ENCODE measurements at regions not wholly inside any gene's neighbourhood (a gene's known extent, or its start where the extent isn't known, plus 50 kb on each side); places are given as distances from the start of the nearest gene placed in this dataset.
A peak's percentile ranks its signal among the peaks of the same experiment; 100 is the strongest.
"Not testable (repeated sequence)": the region's sequence is repeated elsewhere in the genome, so short reads cannot be mapped to it uniquely, and the experiment has no call there.

DNA sequence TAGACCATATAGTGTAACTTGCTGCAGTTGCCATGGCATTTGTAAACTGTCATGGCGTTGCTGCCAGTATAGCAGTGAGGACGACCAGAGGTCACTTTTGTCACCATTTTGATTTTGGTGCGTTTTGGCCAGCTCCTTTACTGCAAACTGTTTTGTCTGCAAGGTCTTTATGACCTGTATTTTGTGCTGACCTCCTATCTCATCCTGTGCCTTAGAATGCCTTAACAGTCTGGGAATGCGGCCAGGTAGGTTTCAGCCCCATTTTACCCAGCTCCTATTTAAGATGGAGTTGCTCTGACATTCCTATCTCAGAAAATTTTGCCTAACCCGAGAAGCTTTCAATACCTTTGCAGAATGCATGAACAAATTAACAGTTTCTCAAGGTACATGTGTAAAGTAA, 914.4 kb upstream of the ACO1 start:
- no peak for DNase-seq

DNA sequence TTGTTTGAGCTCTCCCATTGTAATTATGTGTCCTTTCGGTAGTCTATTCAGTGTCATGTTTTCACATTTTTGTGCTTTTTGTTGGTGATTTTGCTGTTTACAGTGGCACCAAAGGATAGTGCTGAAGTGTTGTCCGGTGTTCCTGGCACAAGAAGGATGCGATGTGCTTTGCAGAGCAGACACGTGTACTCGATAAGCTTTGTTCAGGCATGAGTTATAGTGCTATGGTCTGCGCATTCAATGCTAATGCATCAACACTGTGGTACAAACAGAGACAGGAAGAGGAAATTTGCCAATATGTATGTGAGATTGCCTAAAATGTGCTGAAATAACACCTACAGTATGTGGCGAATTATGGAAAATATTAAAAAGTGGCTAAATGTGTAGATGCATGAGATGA, 913.4 kb upstream of the ACO1 start:
- DNase-seq: no peak

DNA sequence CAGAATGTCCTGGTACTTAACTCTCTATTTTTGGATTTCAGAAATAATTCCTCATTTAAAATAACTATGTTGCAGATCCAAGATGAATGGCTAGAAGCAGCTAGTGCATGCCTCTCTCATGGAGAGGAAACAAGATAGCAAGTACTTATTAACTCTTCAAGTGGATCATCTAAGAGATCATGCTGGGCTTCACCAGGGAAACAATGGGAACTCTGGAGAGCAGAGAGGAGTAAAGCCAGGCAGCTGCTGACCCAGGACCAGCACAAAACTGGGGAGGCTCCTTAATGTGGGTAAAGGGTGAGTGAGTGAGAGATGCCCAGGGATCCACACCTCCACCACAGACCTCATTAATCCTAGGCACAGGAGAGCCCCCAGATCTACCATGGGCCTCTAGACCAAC, 897.8 kb upstream of the ACO1 start:
- no peak for DNase-seq

DNA sequence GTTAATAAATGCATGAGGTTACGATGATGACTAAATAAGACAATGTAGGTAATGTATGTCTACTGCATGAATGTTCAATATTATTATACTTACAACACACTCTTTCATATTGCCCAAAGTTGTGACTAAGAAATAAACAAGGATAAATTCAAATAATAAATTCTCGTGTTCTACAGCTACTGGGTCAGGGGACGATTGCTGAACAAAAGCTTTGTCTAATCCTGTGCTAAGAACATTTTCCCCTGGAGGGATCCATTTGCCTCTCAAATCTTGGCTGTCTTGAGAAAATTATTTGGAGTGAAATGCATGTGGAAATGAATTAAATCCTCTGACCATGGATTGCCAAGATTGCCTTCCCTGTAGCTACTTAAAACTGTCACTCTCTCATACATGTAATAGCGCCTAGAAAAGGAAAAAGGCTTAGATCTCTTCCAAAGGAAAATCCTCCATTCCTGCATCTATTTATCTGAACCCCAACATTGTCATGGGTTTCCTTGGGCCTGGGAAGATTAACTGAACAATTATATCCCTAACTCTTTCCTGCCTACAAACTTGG, 893.8 kb upstream of the ACO1 start:
- no peak for DNase-seq

DNA sequence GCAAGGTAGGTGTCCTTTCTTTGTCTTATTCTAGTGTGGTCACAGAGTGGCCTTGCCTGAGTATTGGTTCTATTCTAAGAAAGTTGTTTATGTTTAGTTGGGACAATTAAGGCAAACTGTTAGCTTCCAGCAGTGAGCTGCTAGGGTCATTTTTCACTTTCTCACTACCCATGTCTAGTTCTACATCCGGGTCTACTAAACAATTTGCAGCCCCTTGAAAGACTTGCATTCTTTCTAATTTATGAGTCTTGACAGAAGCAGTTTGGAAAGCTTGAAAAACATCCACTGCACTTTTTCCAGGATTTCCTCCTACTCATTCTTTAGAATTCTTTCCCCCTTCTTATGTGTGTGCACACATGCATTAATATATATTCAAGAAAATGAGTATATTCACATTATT, 892.2 kb upstream of the ACO1 start:
- DNase-seq: no peak

DNA sequence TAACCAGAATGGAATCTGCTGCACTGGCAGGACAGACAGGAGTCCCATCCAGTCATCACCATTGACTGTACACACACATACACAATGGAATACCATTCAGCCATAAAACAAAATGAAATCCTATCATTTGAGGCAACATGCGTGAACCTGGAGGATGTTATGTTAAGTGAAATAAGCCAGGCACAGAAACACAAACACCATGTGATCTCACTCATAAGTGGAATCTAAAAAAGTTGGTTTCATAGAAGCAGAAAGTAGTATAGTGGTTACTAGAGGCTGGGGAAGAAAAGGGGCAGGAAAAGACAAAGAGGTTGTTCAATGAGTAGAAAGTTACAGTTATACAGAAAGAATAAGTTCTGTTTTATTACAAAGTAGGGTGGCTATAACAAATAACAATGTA, 884.0 kb upstream of the ACO1 start:
- DNase-seq: no peak

DNA sequence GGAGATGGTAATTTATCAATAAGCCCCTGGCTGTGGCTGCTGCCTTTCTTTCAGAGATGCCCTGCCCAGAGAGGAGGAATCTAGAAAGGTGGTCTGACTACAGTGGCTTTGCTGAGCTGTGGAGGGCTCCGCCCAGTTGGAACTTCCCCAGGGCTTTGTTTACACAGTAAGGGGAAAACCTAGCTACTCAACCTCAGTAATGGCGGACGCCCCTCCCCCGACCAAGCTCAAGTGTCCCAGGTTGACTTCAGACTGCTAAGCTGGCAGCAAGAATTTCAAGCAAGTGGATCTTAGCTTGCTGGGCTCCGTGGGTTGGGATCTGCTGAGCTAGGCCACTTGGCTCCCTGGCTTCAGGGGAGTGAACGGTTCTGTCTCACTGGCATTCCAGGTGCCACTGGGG, 865.4 kb upstream of the ACO1 start:
- no peak for DNase-seq

DNA sequence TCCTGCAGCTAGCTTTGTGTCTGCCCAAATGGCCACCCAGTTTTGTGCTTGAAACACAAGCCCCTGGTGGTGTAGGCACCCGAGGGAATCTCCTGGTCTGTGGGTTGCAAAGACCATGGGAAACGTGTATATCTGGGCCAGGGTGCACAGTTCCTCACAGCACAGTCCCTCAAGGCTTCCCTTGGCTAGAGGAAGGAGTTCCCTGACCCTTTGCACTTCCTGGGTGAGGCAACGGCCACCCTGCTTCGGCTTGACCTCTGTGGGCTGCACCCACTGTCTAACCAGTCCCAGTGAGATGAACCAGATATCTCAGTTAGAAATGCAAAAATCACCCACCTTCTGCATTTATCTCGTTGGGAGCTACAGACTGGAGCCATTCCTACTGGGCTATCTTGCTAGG, 865.0 kb upstream of the ACO1 start:
- no peak for DNase-seq

DNA sequence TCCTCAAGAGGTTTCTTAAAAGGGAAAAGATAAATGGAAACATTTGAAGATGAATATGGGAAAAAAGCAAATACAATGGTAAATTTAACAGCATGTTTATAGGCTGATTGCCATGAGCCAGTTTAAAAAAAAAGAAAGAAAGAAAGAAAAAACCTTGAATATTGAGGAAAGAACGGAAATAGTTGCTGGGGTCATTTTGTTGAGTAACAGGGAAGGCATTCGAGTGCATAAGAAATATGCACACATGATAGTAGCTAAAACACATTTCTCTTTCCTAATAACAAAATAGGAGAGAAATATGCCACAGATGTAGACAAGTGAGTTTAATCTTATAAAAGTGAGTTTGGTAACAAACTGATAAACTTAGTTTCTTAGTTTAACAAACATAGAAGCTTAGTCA, 864.6 kb upstream of the ACO1 start:
- DNase-seq: no peak

DNA sequence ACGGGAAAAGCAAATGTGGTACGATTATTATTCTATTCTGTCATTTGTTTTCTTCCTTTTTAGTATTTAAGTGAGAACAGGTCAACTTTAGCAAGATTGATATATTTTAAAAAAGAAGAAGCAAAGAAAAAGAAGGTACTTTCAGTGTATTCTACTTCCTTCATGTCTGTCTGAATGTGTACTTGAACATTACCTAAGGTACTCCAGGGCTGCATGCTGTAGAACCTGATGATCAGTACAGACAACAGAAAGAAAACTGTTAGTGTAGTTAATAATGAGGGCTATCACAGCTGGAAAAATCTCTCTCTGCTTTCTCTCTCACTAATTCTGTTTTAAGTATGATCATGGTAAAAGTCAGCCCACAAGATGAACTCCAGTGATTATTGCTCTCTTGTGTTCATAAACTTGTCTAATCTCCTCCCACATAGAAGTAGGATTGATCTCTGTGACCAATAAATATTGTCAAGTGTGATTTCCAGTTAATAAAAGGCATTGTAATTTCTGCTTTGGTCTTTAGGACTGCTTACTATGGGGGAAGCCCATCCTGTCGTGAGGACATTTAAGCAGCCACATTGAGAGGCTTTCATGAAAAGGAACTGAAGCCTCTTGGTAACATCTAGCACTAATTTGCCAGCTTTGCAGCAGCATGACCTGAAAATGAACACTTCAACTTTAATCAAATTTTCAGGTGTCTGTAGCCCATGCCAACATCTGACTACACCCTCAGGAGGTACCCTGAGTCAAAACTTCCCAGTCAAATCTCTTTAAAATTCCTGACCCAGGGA, 864.0 kb upstream of the ACO1 start:
- no peak for DNase-seq

DNA sequence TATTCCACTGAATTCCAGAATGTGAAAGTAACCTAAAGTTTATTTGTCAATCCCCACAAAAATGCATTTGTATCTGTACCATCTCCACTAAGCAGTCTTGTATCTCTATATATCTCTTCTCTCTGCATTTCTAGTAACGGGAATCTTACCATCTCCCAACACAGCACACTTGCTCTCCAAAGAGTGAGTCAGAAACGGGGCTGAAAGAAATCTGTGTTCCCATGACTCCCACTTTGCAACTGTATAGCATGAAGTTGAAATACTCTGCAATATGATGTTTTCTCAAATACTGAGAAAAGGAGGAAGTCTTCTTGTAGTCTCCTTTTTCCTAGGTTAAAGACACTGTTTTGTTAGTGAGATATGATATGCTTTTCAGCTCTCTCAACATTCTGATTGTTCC, 848.8 kb upstream of the ACO1 start:
- DNase-seq: no peak

DNA sequence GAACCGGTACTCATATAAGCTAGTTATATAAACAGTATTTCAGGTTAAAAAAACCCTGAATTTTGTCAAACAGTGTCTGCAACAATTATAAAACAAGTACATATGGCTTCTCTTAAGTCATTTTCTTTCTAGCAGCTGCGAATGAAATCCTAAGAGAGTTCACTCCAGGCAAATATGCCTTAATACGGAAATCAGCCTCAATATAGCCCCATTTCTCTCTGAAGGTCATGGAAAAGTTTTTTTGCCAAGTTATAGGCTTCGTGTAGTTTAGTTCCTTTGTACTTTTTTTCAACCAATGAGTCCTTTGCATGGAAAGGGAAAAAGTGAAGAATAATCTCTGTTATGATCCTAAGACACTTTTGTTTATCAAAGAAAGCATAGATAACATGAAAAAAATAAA, 848.0 kb upstream of the ACO1 start:
- DNase-seq: no peak

DNA sequence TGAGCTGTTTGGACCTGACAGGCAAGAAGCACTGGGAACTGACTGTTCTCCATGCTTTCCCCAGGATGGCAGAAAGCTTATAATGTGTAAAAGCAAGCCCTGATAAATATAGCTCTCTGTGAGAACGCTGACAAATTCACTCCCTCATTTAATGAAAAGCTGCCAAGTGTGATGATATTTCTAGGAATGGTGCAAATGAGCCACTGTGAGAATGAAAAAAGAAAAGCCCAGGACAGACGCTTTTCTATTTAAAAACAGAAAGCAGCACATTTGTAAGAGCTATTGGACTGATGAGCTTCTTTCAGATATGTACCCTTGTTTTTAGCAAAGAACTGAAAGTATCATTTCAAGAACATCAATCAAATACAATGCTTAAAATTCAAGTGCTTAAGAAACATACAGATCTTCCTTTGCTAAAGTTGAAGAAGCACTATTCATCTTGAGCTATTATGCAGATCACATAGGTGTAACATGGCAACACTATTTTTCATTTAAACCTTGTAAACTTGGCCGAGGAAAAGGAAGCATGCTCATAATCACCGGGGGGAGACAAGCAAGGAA, 842.6 kb upstream of the ACO1 start:
- DNase-seq: no peak

DNA sequence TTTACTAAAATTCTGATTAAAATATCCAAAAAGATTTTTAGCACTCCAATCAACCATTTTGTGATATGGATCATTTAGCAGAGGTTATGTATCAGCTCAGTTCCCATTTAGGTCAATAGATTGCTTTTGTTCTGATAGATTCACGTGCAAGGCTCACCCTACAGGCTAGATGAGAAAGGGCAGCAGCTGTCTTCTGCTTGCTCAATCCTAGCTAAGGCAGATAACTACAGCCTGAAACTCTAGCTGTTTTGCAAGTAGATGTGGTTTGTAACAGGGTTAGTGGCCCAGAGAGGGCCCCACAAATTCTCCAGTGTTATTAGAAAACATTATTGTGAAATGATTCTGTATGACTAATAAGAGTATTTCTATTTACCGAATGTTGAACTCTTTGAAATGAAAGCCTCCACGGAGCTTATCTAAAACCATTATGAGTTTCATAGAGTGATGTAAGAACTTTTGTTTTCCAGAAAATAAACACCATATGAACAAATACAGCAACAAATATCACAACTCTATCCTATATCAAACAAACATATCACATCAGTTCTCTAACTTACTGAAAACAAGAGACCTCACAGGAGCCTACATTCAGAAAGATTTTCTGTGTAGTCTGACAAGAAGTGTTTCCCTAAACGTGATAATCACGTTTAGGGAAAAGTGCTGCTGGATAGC, 841.9 kb upstream of the ACO1 start:
- peak; percentile 64 for DNase-seq

DNA sequence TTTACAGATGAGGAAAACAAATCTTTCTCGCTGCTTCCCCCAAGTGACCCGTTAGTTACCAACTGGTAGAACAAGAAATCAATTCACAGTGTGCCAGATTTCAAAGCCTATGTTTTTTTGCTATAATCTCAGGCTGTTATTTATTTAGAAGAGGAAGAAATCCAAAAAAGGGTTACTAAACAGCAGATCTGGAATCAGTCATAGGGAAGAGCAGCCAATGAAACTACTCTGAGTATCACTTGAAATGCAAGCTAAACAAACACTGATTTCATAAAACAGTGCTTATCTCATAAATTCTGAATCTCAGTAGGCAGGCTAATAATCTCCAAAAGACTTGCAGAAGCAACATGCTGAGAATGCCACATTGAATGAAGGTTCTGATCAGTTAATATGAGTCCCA, 829.5 kb upstream of the ACO1 start:
- no peak for DNase-seq

DNA sequence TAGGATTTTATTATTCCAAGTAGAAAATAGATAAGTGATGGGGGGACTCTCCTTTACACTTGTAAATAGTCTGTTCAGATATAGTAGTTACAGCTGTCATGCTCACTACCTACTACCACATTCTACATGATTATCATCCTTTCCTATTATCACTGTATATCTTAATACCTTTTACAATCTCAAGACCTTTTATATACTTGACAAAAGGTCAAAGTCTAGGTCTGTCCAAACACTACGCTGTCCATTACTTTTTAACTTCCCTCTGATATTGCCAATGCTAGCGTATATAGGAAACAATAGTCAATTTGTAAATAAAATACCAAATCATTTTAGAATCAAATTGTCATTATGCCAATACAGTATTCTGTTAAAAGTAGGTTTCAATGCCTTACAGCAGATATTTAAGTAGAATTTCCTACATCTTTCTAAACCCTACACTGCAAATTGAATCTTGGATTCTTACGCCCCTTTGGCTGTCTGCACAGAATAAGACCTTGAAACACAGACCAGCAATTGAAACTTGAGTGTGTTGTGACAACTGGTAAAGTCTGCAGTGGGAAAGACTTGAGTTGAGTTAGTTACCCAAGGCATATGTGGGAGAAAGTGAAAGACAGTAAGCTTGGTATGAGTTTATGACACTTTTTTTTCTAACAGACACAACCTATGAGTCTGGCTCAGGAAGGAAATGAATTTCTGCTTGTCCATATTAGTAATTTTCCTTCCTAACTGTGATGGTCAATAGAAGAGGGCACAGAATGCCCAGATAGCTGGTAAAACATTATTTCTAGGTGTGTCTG, 827.6 kb upstream of the ACO1 start:
- DNase-seq: no peak

DNA sequence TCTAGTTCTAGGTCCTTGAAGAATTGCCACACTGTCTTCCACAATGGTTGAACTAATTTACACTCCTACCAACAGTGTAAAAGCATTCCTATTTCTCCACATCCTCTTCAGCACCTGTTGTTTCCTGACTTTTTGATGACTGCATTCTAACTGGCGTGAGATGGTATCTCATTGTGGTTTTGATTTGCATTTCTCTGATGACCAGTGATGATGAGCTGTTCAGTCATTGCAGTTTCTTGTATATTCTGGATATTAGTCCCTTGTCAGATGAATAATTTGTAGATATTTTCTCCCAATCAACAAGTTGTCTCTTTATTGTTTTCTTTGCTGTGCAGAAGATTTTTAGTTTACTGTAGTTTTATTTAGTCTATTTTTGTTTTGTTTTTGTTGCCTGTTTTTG, 812.3 kb upstream of the ACO1 start:
- DNase-seq: not testable (repeated sequence)

DNA sequence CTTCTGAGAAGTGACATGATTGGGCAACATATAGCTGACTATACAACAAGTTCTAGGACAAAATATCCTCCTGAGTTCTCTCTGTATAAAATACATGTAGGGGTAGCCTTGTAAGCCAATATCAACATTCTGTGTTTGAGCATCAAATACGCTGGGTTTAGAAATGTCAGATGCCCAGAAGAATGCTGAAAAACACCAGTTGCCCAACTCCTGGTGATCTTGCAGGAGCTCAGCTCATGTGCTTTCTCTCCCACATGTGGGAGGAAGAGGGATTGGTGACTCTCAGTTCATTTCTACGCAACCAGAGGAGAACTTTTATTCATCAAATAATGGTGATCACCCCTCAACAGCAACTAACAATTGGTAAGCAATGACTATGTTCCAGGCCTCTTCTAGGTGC, 810.9 kb upstream of the ACO1 start:
- DNase-seq: no peak

DNA sequence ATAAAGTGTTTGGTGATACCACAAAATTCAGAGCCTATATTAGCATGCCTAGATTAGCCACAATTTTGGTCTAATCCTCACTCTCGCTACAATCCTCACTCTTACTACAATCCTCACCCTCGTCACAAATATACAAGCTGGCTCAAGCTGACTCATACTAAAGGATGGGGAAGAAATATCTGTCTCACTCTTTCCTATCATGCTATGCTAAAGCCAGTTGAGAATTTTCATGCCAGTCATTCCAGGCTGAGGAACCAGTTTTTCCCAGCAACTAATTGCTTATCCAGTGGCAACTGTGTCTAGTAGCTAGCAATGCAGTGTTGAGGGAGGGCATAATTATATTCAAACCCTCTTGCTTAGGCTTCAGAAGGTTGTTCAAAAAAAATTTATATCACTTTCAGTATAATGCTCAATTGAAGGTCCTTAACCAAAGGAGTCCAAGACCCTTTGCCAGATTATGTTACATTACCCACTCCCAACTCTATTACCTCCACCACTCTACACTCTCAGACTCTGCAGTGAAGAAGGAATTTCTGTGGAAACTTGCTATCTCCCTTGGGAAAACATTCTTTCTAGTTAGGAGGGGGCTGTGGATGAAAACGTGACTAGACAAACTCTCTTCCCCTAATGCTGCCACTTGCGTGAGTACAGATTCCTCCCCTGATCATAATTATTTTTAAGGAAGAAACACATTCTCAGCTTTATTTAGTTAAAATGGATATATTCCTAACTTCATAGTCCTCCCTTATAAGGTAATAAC, 810.3 kb upstream of the ACO1 start:
- DNase-seq: no peak

DNA sequence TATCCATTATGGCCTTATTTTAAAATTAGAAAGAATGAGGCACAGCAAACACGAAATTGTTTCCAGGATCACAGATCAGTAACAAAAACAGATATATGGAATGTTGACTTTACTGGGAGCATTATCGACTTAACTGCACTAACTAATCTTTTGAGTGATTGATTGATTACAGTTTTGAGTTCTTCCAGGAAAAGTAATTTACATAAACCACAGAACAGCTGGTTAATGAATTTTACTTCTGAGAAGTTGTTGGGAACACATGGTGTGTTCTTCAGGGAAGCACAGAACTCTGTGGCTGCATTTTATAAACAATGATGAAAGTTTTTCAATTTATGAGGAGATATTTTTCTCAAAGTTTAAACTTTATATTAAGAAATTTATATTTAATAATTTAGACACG, 802.4 kb upstream of the ACO1 start:
- no peak for DNase-seq

DNA sequence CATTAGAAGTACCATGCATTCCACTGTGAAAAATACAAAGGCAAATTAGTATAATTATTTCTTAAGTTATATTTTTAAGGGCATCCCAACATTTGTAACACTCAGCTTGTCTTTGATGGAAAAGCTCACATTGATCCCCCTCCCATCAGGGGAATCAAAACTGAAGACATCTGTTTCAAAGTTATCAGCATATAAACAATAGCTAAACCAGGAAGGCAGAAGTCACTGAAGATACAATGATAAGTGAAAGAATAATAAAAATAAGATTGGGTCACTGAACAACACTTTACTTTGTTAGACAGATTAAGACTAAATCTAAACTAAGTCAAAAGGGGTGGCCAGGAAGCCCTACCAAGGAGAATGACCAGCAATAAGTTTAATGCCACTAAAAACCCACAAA, 801.9 kb upstream of the ACO1 start:
- DNase-seq: no peak

DNA sequence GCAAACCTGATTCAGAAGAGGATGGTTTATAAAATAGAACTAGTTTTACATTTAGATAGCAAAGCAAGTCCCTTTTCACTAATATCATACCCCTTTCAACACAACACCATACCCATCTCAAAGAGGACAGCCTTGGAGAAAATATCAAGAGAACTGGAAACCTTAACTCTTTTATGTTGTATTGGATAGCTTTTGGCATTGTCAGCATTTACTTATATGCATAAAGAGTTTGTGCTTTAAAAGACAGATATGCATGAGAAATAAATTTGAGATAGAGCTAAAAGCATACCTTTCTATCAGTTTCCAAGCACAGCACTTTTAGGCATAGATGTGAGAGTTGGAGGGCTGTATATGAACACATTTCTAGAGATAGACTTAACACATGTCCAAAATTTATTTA, 799.3 kb upstream of the ACO1 start:
- DNase-seq: no peak

DNA sequence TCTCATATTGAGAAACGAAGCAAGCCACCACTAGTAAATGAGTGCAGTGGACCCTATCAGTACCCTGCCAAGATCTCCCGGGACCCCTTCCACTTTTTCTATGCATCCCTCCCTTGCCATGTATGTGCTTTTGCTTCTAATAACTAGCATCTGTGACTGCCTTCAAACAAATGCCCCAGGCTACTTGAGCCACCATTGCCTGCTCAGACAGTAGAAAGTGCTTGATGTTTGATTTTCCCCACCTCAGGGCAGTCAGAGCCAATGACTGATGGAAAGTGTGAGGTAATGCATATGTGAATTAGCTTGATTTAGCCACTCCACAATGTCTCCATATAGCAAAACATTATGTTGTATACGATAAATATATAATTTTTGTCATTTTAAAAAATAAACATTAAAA, 797.3 kb upstream of the ACO1 start:
- DNase-seq: no peak
